C4-2B (cell line): ENCODE measurements at regions not wholly inside any gene's neighbourhood (a gene's known extent, or its start where the extent isn't known, plus 50 kb on each side); places are given as distances from the start of the nearest gene placed in this dataset.

Experiments used
- CTCF ChIP-seq: fragments of 450-650 bp; conservative IDR thresholded peaks from 2 replicates; pipeline ENCODE4 v1.5.1; 2017; ENCODE audit warnings: mild to moderate bottlenecking
- ZFX ChIP-seq: fragments of 450-650 bp; IDR thresholded peaks from 2 replicates; pipeline ENCODE4 v1.6.1; 2017

- no peak for TF ChIP-seq CTCF
- TF ChIP-seq ZFX = no peak
Observed at GRCh38 chr15:66651198-66651597, 50.8 kb upstream of the SMAD6 start.
